ENCODE measurements at regions not wholly inside any gene's neighbourhood (a gene's known extent, or its start where the extent isn't known, plus 50 kb on each side); places are given as distances from the start of the nearest gene placed in this dataset.

DNA sequence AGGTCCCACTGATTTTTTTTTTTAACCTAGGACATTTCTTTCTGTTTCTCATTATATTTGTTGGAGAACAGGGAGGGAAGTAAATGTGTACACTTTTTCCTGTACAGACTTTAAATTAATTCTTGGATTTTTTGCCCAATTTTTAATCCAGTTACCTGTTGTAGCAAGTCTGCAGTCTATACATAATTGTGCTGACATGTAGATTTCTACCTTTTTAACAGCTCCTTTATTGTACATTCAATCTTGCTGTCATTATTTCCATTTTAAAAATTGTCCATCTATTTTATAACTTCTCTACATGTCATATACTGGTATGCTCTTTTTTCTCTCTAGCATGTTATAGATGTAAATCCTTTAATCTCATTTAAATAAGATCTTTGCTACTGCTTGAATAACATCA lies 1838.7 kb upstream of the CDH9 start:
- H3K36me3 ChIP-seq: no peaks in the 10 kb centered on the region
- no peak overlapping the region for H3K4me3 ChIP-seq
- no peak overlapping the region for H3K27ac ChIP-seq
- H3K4me1 ChIP-seq: no peaks in the 10 kb centered on the region
- intact Hi-C loops (cut with DNase I): no loop called here
- TF ChIP-seq, protein P1, sequence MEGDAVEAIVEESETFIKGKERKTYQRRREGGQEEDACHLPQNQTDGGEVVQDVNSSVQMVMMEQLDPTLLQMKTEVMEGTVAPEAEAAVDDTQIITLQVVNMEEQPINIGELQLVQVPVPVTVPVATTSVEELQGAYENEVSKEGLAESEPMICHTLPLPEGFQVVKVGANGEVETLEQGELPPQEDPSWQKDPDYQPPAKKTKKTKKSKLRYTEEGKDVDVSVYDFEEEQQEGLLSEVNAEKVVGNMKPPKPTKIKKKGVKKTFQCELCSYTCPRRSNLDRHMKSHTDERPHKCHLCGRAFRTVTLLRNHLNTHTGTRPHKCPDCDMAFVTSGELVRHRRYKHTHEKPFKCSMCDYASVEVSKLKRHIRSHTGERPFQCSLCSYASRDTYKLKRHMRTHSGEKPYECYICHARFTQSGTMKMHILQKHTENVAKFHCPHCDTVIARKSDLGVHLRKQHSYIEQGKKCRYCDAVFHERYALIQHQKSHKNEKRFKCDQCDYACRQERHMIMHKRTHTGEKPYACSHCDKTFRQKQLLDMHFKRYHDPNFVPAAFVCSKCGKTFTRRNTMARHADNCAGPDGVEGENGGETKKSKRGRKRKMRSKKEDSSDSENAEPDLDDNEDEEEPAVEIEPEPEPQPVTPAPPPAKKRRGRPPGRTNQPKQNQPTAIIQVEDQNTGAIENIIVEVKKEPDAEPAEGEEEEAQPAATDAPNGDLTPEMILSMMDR (IDR thresholded peaks at IDR 0.05): no peak
- H3K9me3 ChIP-seq: no peaks in the 10 kb centered on the region
- no peak for DNase-seq
- no peak for ATAC-seq
- no peaks in the 10 kb centered on the region for H3K27me3 ChIP-seq (ENCODE audit: low read depth)

DNA sequence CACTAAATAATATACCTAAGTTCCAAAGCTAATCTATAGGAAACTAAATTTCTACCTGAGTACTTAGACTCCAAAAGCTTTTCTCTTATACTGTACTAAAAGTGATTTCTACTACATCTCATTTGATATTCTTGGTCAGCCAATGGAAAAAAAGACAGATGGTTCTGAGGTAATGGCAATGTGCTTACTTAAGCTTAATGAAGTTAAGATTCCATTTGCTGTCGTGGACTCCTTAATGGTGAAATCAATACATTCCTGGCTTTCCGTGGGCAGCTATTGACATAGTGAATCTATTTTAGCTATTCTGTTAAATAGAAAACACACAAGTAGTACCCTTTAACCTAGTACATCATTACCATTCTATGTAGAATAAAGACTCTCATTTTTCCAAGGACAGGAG lies 1825.6 kb upstream of the CDH9 start:
- Histone ChIP-seq H3K4me1 (no peaks in the 10 kb centered on the region), H3K4me3 (no peak overlapping the region), H3K9me3 (no peaks in the 10 kb centered on the region), H3K27ac (no peak overlapping the region), H3K27me3 (ENCODE audit: low read depth) (no peaks in the 10 kb centered on the region), H3K36me3 (no peaks in the 10 kb centered on the region)
- no peak for ATAC-seq
- no peak for DNase-seq
- TF ChIP-seq, protein P1 (IDR thresholded peaks at IDR 0.05): no peak
- intact Hi-C loops (cut with DNase I): no loop called here

DNA sequence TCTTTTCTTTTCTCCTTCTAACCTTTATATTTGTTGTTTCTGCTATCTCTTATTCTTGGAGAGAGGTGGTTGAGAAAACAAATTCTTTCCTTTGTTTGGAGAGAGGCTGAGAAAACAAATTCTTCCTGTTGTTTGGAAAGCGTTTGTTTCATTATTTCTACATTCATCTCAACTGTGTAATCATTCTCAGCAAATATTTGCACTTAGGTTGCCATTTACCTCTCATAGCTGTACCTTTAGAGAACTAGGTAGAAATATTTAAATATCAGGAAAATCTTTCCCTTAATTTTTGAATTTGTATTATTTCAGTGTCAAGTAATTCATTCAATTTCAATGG lies 1824.4 kb upstream of the CDH9 start:
- DNase-seq: no peak
- TF ChIP-seq, protein P1 (IDR thresholded peaks at IDR 0.05): no peak
- intact Hi-C loops (cut with DNase I): no loop called here
- no peak overlapping the region for H3K4me3 ChIP-seq
- no peaks in the 10 kb centered on the region for H3K9me3 ChIP-seq
- H3K4me1 ChIP-seq: no peaks in the 10 kb centered on the region
- no peak overlapping the region for H3K27ac ChIP-seq
- no peaks in the 10 kb centered on the region for H3K36me3 ChIP-seq
- ATAC-seq: no peak
- H3K27me3 ChIP-seq (ENCODE audit: low read depth): no peaks in the 10 kb centered on the region

DNA sequence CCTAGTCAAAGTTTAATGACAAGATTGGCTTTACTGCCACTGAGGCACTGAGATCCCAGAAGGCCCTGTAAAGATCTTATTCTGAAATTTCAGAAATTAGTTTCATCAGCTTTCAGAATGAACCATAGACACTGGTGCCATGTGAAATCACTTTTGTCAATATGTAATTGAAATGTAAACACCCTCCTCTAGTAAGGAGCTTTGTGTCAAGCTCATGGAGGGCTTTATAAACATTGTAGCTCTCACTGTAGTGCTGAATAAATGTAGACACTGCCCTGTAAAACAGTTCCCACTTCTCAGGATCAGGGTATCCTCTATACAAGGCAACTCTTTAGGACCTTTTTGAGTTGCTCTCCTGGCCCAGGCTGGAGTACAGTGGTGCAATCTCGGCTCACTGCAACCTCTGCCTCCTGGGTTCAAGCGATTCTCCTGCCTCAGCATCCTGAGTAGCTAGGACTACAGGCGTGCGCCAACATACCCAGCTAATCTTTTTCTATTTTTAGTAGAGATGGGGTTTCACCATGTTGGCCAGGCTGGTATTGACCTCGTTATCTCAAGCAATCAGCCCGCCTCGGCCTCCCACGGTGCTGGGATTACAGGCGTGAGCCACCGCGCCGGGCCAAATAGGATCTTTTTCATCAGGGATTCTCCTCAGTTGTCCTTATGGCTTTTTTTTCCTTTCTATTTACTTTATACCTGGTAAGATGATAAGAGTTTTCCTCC lies 1823.9 kb upstream of the CDH9 start:
- Histone ChIP-seq H3K27me3 (ENCODE audit: low read depth) (no peaks in the 10 kb centered on the region), H3K4me3 (no peak overlapping the region), H3K9me3 (no peaks in the 10 kb centered on the region), H3K36me3 (no peaks in the 10 kb centered on the region), H3K27ac (no peak overlapping the region), H3K4me1 (no peaks in the 10 kb centered on the region)
- ATAC-seq: no peak
- TF ChIP-seq, protein P1 (IDR thresholded peaks at IDR 0.05): no peak
- no peak for DNase-seq
- intact Hi-C loops (cut with DNase I): no loop called here

DNA sequence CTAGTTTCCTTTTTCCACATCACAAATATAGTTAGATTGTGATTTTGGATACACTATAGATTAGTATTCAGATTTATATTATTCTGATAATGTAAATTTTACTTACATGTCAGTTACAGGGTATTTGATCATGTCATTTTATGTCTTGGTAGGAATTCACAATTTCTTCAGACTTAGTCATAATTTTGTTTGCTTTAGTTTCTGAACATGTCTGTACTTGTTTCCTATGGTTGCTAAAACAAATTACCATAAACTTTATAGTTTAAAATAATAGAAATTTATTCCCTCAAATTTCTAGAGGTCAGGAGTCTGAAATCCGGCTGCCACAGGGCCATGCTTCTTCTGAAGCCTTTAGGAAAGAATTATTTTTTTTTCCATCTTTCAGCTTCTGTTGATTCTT lies 1817.2 kb upstream of the CDH9 start:
- H3K36me3 ChIP-seq: no peaks in the 10 kb centered on the region
- no peaks in the 10 kb centered on the region for H3K9me3 ChIP-seq
- no peak overlapping the region for H3K4me3 ChIP-seq
- no peaks in the 10 kb centered on the region for H3K4me1 ChIP-seq
- ATAC-seq (no peak), DNase-seq (no peak)
- H3K27me3 ChIP-seq (ENCODE audit: low read depth): no peaks in the 10 kb centered on the region
- TF ChIP-seq, protein P1 (IDR thresholded peaks at IDR 0.05): no peak
- H3K27ac ChIP-seq: no peak overlapping the region
- intact Hi-C loops (cut with DNase I): no loop called here
